AG09309 (cell line): ENCODE measurements at regions not wholly inside any gene's neighbourhood (a gene's known extent, or its start where the extent isn't known, plus 50 kb on each side); places are given as distances from the start of the nearest gene placed in this dataset.

Source experiments
- DNase-seq: peaks from one replicate; pipeline ENCODE4 v3.0.0-alpha.2; 2010; ENCODE audit warnings: low read depth
- H3K4me3 ChIP-seq: 2 replicates; pipeline ENCODE4 v1.5.1; 2011; ENCODE audit warnings: mild to moderate bottlenecking, low read depth, low read length, moderate library complexity; ENCODE audit not compliant: control insufficient read depth
- CTCF ChIP-seq: IDR thresholded peaks from 2 replicates; pipeline ENCODE4 v1.5.1; 2011; ENCODE audit warnings: mild to moderate bottlenecking, low read depth, low read length, inconsistent platforms; ENCODE audit not compliant: insufficient read depth, control insufficient read depth; ENCODE audit errors: missing control alignments

DNA sequence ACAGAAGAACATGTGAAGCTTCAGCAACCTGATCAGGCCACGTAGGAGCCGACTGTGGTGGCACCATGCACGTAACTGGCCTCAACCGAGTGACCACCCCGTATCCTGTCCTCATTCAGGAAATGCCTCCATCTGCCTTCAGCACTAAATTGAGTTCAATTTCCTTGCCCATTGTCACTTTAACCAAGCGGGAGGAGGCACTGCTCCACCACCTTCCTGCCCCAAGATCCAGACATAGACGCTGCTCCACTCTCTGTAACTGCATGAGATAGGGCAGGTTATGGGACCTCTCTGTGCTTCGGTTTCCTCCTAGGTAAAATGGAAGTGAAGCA is 80.1 kb upstream of the POMGNT2 start:
- DNase-seq, result no peak
- no peak overlapping the region for H3K4me3 ChIP-seq
- no peak for TF ChIP-seq CTCF

DNA sequence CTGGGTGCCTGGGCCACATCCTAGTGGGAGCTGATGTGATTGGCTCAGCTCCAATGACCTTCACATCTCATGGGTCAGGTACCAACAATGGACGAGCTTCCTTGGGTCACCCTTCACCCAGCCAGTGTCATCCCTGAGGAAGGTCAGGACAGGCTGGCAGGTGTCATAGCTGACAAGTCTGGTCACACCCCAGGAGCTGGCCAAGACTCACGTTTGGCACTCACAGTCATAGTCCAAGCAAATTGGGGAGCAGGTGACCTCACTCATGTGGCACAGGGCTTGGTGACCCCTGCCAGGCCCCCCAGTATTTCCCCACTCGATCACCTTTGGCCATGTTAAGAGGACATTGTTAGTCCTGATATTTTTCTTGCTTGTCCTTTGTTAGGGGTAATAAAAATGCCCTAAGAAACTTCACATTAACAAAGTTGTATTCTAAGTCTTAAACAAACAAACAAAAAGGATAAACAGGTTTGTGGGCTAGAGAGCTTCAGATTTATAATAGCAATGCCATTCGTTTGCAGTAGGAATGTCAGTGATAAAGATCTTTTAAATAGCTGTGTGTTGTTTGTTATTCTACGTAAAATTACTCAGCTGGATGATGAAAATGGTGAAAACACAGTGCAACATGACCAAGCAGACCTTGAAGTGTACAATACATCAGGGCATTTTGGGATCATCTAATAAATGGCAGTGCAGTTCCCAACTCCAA is 79.5 kb upstream of the POMGNT2 start:
- peak; percentile 83 for DNase-seq
- H3K4me3 ChIP-seq, result no peak overlapping the region
- TF ChIP-seq CTCF, result no peak

DNA sequence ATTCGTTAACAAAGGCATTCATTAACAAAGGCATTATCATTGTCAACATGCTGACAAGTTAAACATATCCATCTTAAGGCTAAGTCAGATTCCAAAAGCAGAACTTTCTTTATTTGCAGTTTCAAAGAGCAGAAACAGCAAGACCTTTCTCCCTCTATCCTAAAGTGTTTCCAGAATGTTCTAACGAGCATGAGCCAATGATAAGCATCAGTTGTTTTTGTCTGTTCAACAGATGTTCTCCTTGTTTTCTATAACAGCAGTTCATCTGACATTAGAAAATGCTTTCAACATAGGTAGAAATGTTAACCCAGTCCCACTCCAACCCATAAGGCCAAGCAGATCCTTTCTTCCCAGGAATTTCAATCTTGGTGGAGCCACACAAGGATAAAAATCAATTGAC is 77.6 kb upstream of the POMGNT2 start:
- H3K4me3 ChIP-seq, result no peak overlapping the region
- DNase-seq, result no peak
- TF ChIP-seq CTCF, result no peak

GRCh38 chr3:43181202-43181821 is 75.4 kb upstream of the POMGNT2 start:
- no peak for TF ChIP-seq CTCF
- DNase-seq, result no peak
- no peak overlapping the region for H3K4me3 ChIP-seq

DNA sequence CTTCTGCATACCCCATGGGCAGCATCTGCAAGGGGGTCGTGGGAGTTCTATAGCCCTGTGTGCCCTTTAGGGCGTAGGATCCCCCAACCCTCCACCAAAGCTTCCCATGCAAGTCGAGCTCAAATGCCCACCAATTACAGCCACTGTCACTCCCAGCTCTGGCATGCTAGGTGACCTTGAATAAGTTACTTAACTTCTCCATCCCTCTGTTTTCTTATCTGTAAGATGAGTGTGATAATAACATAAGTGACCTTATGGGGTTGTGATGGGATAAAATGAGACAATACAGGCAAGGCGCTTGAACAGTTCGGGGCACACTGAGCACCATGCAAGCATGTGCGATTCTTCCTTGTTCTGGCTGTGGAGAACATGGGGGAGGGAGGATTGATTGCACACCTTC is 74.8 kb upstream of the POMGNT2 start:
- no peak for DNase-seq
- no peak for TF ChIP-seq CTCF
- no peak overlapping the region for H3K4me3 ChIP-seq

- TF ChIP-seq CTCF, result no peak
- peak; percentile 51 for DNase-seq
- no peak overlapping the region for H3K4me3 ChIP-seq
Observed at GRCh38 chr3:43180027-43180426, 74.1 kb upstream of the POMGNT2 start.
